GM21381 (cell line): ENCODE measurements at regions not wholly inside any gene's neighbourhood (a gene's known extent, or its start where the extent isn't known, plus 50 kb on each side); places are given as distances from the start of the nearest gene placed in this dataset.
"Not testable (repeated sequence)": the region's sequence is repeated elsewhere in the genome, so short reads cannot be mapped to it uniquely, and the experiment has no call there.

Experiments
- ATAC-seq: cut with Tn5 transposase; IDR thresholded peaks from one replicate; pipeline ENCODE4 v1.9.1; 2021; ENCODE audit warnings: mild to moderate bottlenecking, moderate library complexity; ENCODE audit not compliant: unreplicated experiment

DNA sequence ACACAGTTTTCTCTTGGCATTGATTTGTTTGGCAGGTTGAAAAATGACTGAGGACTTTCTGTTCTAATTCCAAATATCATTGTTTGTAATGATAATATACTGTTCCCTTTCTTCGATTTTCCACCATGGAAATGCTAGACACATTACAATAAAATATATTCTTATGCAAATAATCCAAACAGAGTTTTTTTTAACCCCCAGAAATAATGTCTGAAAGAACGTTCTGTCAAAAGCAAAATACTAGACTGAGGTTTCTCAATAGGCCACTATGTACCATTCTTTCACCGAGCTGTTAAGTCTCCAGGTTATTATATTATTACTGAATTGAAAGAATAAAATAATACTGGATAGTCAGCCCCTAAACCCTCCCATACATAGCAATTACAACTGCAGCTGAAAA lies 312.5 kb downstream of the ZIC3 start:
- ATAC-seq: no peak

GRCh38 chrX:137882960-137883359 lies 317.0 kb downstream of the ZIC3 start:
- ATAC-seq: no peak

- not testable (repeated sequence) for ATAC-seq
Observed at GRCh38 chrX:137884813-137885212, 318.9 kb downstream of the ZIC3 start.

- ATAC-seq: no peak
Observed at GRCh38 chrX:137891431-137891830, 325.5 kb downstream of the ZIC3 start.

DNA sequence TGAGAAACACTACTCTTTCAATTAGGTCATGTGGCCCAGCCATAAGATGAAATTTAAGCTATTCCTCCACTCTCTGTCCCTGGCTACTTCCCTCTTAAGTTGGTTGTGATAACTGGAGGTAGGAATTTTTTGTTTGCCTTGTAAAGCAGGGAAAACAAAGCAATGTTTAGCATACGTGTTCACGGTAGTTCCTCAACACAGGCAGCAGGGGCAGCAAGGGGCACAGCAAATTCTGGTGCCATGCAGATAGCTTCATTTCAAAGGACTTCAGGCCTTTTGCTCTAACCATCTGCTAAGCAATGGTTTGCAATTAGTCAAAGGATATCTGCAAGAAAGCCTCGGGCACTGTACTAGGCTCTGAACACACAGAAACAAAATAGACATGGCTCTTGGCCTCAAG lies 330.2 kb downstream of the ZIC3 start:
- no peak for ATAC-seq

GRCh38 chrX:137915466-137915865 lies 349.5 kb downstream of the ZIC3 start:
- ATAC-seq: no peak

- ATAC-seq: no peak
Observed at GRCh38 chrX:137916090-137916746, 350.3 kb downstream of the ZIC3 start.

GRCh38 chrX:137926090-137926489 lies 360.2 kb downstream of the ZIC3 start:
- ATAC-seq: no peak

DNA sequence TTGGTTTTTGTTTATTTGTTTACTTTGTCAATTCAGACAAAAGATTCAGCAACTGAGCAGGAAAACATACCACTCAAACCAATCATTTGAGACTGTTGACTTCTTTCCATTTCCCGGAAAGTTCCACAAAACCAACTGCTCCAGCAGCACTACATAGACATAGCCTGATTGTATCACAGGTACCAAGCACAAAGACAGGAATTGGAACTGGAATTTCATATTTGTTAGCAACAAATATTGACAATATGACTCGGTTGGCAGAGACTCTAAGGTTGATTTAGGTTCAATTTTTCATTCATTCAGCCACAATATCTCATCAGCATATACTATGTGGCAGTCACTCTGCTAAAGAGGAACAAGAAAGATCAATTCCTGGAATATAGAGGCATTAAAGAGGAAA lies 364.0 kb downstream of the ZIC3 start:
- ATAC-seq: no peak

- ATAC-seq: no peak
Observed at GRCh38 chrX:137930533-137930932, 364.6 kb downstream of the ZIC3 start.

GRCh38 chrX:137934214-137934613 lies 368.3 kb downstream of the ZIC3 start:
- ATAC-seq: not testable (repeated sequence)

DNA sequence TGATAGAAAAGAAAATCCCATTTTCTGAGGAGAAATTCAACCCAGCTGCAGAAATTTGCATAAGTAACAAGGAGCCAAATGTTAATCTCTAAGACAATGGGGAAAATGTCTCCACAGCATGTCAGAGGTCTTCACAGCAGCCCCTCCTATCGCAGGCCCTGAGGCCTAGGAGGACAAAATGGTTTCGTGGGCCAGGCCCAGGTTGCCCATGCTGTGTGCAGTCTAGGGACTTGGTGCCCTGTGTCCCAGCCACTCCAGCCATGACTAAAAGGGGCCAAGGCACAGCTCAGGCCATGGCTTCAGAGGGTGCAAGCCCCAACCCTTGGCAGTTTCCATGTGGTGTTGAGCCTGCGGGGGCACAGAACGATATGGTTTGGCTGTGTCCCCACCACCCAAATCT lies 369.0 kb downstream of the ZIC3 start:
- ATAC-seq: not testable (repeated sequence)

DNA sequence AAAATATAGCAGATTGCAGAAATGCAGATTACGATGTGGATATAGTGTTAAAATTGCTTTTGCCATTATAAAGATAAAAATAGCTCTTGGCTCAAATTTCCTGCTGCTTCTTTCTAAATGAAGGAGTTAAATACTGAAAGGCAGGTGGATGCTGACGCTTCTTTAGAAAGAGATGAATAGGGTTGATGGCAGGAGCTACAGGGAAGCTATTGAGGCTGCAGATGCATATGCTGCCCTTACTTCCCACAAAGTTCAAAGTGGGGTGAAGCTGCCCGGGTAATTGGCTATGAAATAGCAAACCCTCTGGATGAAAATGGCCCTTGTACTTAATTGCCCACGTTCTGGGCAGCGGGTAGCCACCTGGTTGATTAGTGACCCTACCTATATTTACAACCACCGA lies 379.5 kb downstream of the ZIC3 start:
- ATAC-seq: no peak

DNA sequence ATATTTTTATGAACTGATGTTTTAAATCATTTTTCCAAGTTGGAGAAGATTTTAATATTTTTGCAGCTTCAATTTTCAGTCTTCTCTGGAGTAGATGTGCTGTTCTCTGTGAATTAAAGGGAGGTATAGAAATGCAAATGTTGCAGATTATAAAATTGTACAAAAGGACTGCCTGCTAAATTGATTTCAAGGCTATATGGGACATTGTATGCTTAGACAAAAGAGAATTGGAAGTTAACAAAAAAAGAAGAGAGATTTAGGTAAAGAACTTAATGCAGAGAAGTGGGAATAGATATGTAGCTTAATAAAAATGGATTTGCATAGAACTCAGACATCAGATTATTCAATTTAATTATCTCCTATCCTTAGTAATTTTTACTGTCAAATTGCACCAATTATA lies 403.3 kb downstream of the ZIC3 start:
- no peak for ATAC-seq

- ATAC-seq: no peak
Observed at GRCh38 chrX:137982472-137983172, 416.7 kb downstream of the ZIC3 start.

- ATAC-seq: no peak
Observed at GRCh38 chrX:137988470-137988869, 422.5 kb downstream of the ZIC3 start.

DNA sequence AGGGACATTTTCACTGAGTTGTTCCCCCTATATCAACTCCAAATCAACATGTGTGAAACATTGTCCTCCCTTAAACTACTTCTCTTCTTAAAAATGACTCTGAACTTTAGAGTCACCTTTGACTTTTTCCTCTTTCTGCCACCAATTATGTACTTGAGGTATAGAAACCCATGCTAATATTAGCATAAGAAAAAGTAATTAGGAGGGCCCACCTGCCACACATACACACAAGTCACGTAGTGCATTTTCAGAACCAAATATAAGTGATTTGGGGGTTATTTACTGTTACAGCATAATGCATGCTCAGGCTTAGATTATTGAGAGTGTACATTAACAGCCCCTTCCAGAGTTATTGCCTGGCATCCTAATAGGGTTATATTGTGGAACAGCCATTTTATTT lies 432.7 kb downstream of the ZIC3 start:
- no peak for ATAC-seq

DNA sequence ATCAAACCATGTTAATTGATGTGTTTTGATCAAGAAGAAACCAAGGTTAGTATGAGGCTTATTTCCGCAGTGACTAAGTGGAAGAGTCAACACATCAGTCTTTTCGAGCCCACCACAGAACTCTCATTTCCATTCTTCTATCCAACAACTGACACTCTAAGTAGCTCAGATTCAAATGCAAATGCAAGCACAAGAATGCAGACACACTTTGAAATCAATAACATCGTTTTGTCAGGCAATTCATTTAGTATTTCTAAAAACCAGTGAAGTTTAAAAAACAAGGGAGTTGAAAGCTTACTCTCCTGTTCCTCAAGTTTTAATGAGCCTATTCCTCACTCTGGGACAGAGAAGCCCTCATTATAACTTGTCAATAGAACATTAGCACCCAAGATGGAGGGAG lies 433.1 kb downstream of the ZIC3 start:
- no peak for ATAC-seq

- ATAC-seq: no peak
Observed at GRCh38 chrX:137999552-137999951, 433.6 kb downstream of the ZIC3 start.

GRCh38 chrX:138001226-138001625 lies 435.3 kb downstream of the ZIC3 start:
- no peak for ATAC-seq

DNA sequence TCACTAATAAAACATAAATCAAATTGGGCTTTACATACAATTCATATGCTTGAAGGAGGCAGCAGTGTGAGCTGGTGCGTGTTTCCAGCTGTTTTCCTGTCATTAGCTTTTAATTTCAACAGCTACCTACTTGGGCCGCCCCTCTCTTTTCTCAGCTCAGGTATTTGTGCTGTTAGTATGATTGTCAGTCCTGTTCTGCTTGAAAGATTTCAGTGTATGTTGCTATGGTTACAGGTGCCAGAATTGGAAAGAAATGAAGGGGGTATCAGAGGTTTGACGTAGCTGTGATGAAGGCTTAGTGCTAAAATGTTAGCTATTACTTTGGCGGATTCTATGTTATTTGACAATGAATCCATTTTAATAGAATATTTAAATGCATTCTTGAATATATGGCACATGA lies 440.3 kb downstream of the ZIC3 start:
- no peak for ATAC-seq

GRCh38 chrX:138008281-138008680 lies 442.4 kb downstream of the ZIC3 start:
- ATAC-seq: no peak

GRCh38 chrX:138011468-138011867 lies 445.5 kb downstream of the ZIC3 start:
- no peak for ATAC-seq
